Retinal pigment epithelial cell (primary cell): ENCODE measurements at regions not wholly inside any gene's neighbourhood (a gene's known extent, or its start where the extent isn't known, plus 50 kb on each side); places are given as distances from the start of the nearest gene placed in this dataset.

Experiments used
- DNase-seq: peaks from one replicate; pipeline ENCODE4 v3.0.0-alpha.2; 2010; ENCODE audit warnings: low read depth
- H3K4me3 ChIP-seq: 2 replicates; pipeline ENCODE4 v1.5.1; 2011; ENCODE audit warnings: mild to moderate bottlenecking, low read length, control low read depth, moderate library complexity
- TF ChIP-seq, protein P1 (sequence below): conservative IDR thresholded peaks from 2 replicates; pipeline ENCODE4 v1.5.1; 2011; ENCODE audit warnings: low read depth, low read length, control low read depth, inconsistent platforms

GRCh38 chr9:89786655-89787054, 181.8 kb downstream of the GADD45G start:
- TF ChIP-seq, protein P1, sequence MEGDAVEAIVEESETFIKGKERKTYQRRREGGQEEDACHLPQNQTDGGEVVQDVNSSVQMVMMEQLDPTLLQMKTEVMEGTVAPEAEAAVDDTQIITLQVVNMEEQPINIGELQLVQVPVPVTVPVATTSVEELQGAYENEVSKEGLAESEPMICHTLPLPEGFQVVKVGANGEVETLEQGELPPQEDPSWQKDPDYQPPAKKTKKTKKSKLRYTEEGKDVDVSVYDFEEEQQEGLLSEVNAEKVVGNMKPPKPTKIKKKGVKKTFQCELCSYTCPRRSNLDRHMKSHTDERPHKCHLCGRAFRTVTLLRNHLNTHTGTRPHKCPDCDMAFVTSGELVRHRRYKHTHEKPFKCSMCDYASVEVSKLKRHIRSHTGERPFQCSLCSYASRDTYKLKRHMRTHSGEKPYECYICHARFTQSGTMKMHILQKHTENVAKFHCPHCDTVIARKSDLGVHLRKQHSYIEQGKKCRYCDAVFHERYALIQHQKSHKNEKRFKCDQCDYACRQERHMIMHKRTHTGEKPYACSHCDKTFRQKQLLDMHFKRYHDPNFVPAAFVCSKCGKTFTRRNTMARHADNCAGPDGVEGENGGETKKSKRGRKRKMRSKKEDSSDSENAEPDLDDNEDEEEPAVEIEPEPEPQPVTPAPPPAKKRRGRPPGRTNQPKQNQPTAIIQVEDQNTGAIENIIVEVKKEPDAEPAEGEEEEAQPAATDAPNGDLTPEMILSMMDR, result no peak
- no peak overlapping the region for H3K4me3 ChIP-seq
- no peak for DNase-seq

GRCh38 chr9:89787595-89787994, 182.8 kb downstream of the GADD45G start:
- no peak for DNase-seq
- TF ChIP-seq, protein P1, result no peak
- no peak overlapping the region for H3K4me3 ChIP-seq

GRCh38 chr9:89788434-89788833, 183.6 kb downstream of the GADD45G start:
- no peak overlapping the region for H3K4me3 ChIP-seq
- TF ChIP-seq, protein P1, result no peak
- DNase-seq, result no peak

- DNase-seq, result no peak
- TF ChIP-seq, protein P1, result no peak
- H3K4me3 ChIP-seq, result no peak overlapping the region
Measured at GRCh38 chr9:89789922-89790510, 185.2 kb downstream of the GADD45G start.

GRCh38 chr9:89790542-89791109, 185.8 kb downstream of the GADD45G start:
- H3K4me3 ChIP-seq, result no peak overlapping the region
- DNase-seq, result no peak
- TF ChIP-seq, protein P1, result no peak

DNA sequence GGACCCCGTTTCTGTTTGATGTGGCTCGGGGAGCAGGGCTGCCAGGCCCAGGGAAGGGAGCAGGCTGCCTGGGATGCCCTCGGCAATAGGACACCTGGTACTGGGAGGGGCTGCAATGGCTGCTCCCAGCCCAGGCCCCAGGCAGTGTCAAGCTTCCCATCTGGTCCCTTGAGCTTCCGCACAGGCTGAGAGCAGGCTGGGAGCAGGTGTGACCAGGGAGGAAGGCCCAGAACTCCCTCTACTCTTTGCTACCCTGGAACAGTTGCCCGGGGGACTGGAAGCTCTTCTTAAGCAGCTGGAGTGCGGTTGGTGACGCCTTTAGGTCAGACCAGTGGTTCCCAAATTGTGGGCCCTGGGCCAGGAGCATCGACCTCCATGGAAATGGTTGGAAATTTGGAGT, 186.9 kb downstream of the GADD45G start:
- no peak overlapping the region for H3K4me3 ChIP-seq
- no peak for DNase-seq
- TF ChIP-seq, protein P1, result no peak
